ENCODE measurements at regions not wholly inside any gene's neighbourhood (a gene's known extent, or its start where the extent isn't known, plus 50 kb on each side); places are given as distances from the start of the nearest gene placed in this dataset.

- DNase-seq, result no peak
These were observed 1297.7 kb downstream of the C4orf33 start for GRCh38 chr4:130393642-130394041.

- DNase-seq, result no peak
These were observed 1299.9 kb downstream of the C4orf33 start for GRCh38 chr4:130395871-130396270.

- no peak for DNase-seq
These were observed 1307.3 kb downstream of the C4orf33 start for GRCh38 chr4:130403221-130403620.

GRCh38 chr4:130416228-130416627, 1320.3 kb downstream of the C4orf33 start:
- DNase-seq, result no peak

- no peak for DNase-seq
These were observed 1323.4 kb downstream of the C4orf33 start for GRCh38 chr4:130419211-130419975.

- DNase-seq, result no peak
These were observed 1326.3 kb downstream of the C4orf33 start for GRCh38 chr4:130422261-130422660.

- no peak for DNase-seq
These were observed 1328.3 kb downstream of the C4orf33 start for GRCh38 chr4:130424211-130424610.

- DNase-seq, result no peak
These were observed 1336.3 kb downstream of the C4orf33 start for GRCh38 chr4:130432289-130432688.

GRCh38 chr4:130449741-130450140, 1353.8 kb downstream of the C4orf33 start:
- DNase-seq, result no peak

GRCh38 chr4:130468340-130468739, 1372.4 kb downstream of the C4orf33 start:
- DNase-seq, result no peak

GRCh38 chr4:130478406-130478805, 1382.5 kb downstream of the C4orf33 start:
- DNase-seq, result no peak

GRCh38 chr4:130479020-130479419, 1383.1 kb downstream of the C4orf33 start:
- DNase-seq, result no peak

GRCh38 chr4:130479674-130480073, 1383.7 kb downstream of the C4orf33 start:
- no peak for DNase-seq

GRCh38 chr4:130484826-130485225, 1388.9 kb downstream of the C4orf33 start:
- DNase-seq, result no peak

GRCh38 chr4:130485371-130485770, 1389.4 kb downstream of the C4orf33 start:
- no peak for DNase-seq

GRCh38 chr4:130486186-130486585, 1390.2 kb downstream of the C4orf33 start:
- DNase-seq, result no peak

- DNase-seq, result no peak
These were observed 1390.9 kb downstream of the C4orf33 start for GRCh38 chr4:130486841-130487240.

- no peak for DNase-seq
These were observed 1414.7 kb downstream of the C4orf33 start for GRCh38 chr4:130510661-130511060.

GRCh38 chr4:130511776-130512175, 1415.8 kb downstream of the C4orf33 start:
- no peak for DNase-seq

GRCh38 chr4:130524057-130524456, 1428.1 kb downstream of the C4orf33 start:
- no peak for DNase-seq

GRCh38 chr4:130530505-130530904, 1434.6 kb downstream of the C4orf33 start:
- no peak for DNase-seq

GRCh38 chr4:130534651-130535050, 1438.7 kb downstream of the C4orf33 start:
- no peak for DNase-seq

- DNase-seq, result no peak
These were observed 1447.0 kb downstream of the C4orf33 start for GRCh38 chr4:130542953-130543352.

- DNase-seq, result no peak
These were observed 1449.2 kb downstream of the C4orf33 start for GRCh38 chr4:130545171-130545570.

- no peak for DNase-seq
These were observed 1449.6 kb downstream of the C4orf33 start for GRCh38 chr4:130545596-130545995.

Data from NCI-H1417 treated with DMSO at 0.1 percent for 48 hours (cell line).